NCI-H2196 (cell line): ENCODE measurements at regions not wholly inside any gene's neighbourhood (a gene's known extent, or its start where the extent isn't known, plus 50 kb on each side); places are given as distances from the start of the nearest gene placed in this dataset.

Experiments
- DNase-seq: peaks from one replicate; lab custom pipeline; 2025; ENCODE audit not compliant: unreplicated experiment; lab: John Stamatoyannopoulos, UW

GRCh38 chr20:37598575-37599342, 71.1 kb upstream of the BLCAP start:
- DNase-seq: no peak

- no peak for DNase-seq
These were observed 70.4 kb upstream of the BLCAP start for GRCh38 chr20:37598100-37598543.

GRCh38 chr20:37596890-37597536, 69.3 kb upstream of the BLCAP start:
- DNase-seq: peak; percentile 4

- no peak for DNase-seq
These were observed 68.5 kb upstream of the BLCAP start for GRCh38 chr20:37596168-37596567.

GRCh38 chr20:37593710-37594109, 66.0 kb upstream of the BLCAP start:
- DNase-seq: no peak

- no peak for DNase-seq
These were observed 63.3 kb upstream of the BLCAP start for GRCh38 chr20:37590938-37591490.

GRCh38 chr20:37586078-37586477, 58.4 kb upstream of the BLCAP start:
- DNase-seq: no peak

DNA sequence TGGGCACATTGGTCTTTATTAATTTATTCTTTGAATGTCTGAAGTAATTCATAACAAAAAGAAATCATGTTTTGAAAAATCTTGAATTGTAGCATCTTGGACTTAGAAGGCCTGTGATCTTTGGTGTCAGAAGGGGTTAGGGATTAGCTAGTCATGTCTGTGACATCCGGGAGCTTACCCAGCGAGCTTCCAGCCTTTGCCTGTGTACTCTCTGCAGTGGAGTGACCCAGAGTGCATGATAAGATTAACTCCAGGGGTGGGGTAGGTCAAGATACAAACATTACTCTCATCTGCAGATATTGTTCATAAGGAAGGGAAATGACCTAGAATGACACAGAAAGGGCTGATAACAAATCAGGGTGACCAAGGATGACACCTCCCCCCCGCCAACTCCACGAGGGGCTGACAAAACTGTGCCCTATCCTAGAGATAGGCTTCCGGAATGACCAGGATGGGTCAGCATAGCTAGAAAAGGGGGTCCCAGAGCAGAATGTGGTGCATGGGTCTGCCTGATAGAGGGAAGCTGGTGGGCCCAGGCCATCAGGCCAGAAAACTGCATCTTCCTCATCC, 56.6 kb upstream of the BLCAP start:
- no peak for DNase-seq

DNA sequence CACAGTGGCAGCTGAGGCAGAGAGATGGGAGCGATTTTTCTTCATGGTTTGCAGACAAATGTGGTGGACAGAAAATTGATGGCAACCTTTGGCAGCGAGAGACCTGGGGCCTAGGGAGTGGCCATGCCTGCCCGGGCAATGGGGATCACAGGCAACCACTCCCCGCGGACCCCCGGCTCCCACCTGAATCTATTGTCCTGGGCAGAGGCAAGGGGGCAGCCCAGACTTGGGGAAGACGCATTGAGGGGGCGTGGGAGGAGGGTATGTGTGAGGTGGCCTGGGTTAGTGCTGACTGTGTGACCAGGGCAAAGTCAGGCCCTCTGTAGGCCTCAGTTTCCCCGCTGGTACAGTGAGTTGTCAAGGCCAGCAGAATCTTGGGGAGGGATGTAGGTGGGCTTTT, 53.6 kb upstream of the BLCAP start:
- no peak for DNase-seq

GRCh38 chr20:37580069-37580468, 52.4 kb upstream of the BLCAP start:
- DNase-seq: no peak

GRCh38 chr20:37579106-37579505, 51.4 kb upstream of the BLCAP start:
- DNase-seq: no peak

- no peak for DNase-seq
These were observed 50.3 kb upstream of the BLCAP start for GRCh38 chr20:37577981-37578380.
